RKO (cell line): ENCODE measurements at regions not wholly inside any gene's neighbourhood (a gene's known extent, or its start where the extent isn't known, plus 50 kb on each side); places are given as distances from the start of the nearest gene placed in this dataset.

Source experiments
- DNase-seq: peaks from one replicate; pipeline ENCODE4 v3.0.0-alpha.2; 2016; ENCODE audit warnings: low spot score

DNA sequence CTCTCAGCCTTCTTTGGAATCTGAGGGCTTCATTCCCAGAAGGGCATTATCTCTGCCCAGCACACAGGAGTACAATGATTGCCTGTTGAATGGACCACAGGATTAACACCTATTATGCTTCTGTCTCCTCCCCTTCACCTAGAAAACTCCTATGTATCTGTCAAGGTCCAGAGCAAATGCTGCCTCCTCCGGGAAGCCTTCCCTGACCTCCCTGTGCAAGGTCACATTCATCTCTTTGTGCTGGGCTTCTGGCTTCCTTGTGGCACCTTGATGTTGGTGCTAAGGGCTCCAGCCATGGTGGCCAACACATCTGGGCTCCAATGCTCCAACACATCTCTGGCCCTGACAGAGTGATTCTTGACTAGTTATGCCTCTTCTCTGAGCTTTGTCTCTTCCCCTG is 49.9 kb upstream of the ATP2B2 start:
- DNase-seq = no peak

GRCh38 chr3:10556312-10556711 is 50.9 kb upstream of the ATP2B2 start:
- DNase-seq = no peak

GRCh38 chr3:10557250-10557649 is 51.9 kb upstream of the ATP2B2 start:
- no peak for DNase-seq

- DNase-seq = peak; percentile 40
These were observed 52.5 kb upstream of the ATP2B2 start for GRCh38 chr3:10557781-10558373.

DNA sequence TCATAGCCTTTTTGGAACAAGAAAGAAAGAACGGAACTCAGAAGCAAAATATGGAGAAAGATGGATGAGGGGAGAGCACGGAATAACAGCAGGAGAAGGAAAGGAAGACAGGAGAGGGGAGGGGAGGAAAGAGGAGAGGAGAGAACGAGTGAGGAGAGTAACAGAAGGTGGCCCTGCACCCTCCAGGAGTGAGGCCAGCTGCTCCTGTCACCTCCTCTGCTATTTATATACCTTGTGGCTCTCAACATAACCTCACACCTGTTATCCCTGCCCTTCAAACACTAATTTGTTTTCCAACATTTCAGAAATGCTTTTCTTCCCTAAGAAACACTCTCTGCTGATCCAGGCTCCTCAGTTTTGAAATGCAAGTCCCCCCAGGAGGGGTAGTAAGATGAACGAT is 53.4 kb upstream of the ATP2B2 start:
- no peak for DNase-seq

DNA sequence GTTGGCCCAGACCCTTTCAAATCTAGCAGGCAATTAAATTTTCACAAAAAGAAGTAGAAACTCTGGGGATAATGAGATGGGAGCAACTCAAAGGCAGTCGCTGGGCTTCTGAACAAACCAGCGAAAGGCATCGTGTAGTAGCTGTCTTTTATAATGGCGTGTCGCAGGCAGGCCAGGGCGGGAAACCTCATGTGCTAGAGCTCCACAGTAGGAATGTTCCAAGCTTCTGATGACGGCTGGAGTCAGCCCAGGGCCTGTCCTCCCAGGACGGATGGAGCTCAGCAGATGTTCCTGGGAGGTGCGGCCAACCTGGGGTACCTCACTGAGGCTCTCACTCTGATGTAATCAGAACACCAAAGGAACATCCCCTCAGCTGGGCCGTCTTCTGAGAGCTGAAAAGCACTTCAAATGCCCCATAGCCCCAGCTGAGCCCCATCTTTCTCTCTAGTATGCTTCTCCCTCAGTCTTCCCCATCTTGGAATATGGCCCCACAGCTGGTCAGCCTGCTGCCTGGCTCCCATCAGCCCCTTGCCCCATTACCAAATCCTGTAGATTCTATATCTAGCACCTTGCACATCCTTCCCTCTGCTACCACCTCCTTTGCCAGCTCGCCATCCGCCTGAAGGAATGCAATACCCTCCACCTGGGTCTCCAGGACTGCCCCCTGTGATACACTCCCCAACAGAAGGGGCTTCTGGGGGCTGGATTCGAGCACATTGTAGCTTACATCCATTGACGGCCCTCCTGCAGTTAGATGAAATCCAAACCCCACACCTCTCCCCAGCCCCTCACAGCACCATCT is 54.9 kb upstream of the ATP2B2 start:
- no peak for DNase-seq

DNA sequence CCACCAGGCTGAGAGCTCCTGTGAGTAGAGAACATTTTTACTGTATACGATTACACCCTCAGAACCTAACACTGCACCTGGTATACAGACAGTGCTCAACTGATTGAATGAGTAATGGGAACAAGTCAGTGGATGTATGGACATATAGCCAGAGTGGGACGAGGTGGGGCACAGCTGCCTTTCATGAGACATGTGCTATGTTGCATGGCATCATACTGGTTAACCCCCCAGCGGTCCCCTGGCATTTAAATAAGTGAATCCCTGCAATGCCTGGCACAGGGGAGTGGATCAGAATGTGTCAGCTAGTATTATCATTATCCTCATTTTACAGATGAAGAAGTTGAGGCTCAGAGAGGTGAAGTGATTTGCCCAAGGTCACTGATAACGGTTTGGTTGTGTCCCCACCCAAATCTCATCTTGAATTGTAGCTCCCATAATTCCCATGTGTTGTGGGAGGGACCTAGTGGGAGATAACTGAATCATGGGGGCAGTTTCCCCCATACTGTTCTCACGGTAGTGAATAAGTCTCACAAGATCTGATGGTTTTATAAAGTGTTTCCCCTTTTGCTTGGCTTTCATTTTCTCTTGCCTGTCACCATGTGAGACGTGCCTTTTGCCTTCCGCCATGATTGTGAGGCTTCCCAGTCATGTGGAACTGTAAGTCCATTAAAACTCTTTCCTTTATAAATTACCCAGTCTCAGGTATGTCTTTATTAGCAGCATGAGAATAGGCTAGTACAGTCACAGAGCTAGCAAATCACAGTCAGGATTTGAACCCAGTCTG is 56.0 kb upstream of the ATP2B2 start:
- DNase-seq = no peak

GRCh38 chr3:10561946-10562560 is 56.7 kb upstream of the ATP2B2 start:
- no peak for DNase-seq

DNA sequence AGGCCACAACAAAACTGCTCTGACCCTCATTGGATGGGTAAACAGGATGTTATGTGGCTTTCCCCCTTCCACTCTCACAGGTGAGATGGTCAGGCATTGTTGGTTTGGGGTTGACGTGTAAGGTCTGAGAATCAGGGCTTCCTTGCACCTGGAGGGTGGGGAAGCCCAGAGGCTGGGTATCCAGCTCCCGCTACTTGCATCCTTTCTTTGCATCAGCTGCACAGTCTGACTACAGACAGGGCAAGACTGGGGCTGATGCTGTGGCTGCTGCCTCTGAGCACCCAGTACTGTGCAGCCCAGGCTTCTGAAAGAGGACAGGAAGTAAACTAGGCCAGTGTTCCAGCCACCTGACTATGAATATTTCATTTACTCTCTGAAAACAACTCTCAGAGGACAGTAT is 58.0 kb upstream of the ATP2B2 start:
- DNase-seq = no peak

DNA sequence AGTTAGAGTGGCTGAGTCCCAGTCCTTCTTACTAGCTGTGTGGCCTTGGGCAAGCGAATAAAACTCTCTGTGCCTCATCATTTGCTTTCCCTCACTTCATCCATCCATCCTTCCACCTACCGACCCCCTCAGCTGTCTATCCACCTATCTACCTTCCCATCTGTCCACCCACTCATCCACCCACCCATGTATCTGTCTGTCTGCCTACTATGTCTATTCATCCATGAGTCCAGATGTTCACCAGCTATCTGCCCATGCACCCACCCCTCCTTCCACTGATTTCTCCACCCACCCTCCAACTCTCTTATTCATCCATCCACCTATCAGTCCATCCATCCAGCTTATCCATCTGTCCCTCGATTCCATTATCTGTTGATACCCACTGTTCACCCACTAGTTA is 60.4 kb upstream of the ATP2B2 start:
- DNase-seq = no peak

GRCh38 chr3:10566451-10566850 is 61.1 kb upstream of the ATP2B2 start:
- DNase-seq = no peak

DNA sequence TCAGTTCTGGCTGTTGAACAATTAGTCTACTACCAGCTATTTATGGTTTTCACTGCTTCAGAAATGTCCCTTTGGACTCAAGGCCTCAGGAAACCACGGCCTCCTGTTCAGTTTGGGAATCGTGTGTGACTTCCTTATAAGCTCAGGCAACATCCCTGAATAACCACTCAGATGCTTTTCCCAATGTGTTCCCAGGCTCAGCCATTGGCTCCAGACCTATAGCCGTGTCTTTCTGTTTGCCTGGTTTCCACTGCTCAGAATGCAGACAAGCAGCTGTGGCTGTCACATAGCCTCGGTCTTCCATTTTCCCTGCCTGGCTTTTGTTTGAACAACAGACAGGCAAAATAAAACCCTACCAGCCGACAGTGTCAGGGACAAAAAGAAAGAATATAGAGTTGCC is 63.2 kb upstream of the ATP2B2 start:
- DNase-seq = no peak

- no peak for DNase-seq
These were observed 65.0 kb upstream of the ATP2B2 start for GRCh38 chr3:10570196-10570946.

DNA sequence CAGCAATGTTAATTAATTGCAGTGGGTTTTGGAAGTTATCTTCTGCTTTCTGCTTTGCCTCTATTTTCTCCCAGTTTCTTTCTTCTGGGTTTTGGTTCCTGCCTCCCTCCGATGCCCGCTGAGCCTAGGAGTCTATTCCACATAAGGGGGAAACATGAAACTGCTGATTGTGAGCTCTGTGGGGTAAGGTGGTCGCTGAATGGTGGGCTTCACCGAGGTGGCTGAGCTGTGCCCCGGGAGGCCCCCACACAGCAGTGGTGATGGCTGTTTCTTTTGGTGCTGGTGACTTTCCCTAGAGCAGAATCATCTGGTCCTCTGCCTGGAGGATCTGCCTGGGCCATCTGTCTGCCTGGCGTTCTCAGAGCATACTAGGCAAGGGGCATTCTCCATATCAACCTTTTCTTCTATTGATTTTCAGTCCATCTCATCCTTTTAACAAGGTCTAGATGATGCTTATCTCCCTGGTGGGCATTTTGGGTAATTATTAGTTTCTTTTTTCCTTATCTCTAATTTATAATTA is 68.8 kb upstream of the ATP2B2 start:
- DNase-seq = no peak

- no peak for DNase-seq
These were observed 70.3 kb upstream of the ATP2B2 start for GRCh38 chr3:10575601-10576160.

- DNase-seq = no peak
These were observed 72.1 kb upstream of the ATP2B2 start for GRCh38 chr3:10577486-10577885.

DNA sequence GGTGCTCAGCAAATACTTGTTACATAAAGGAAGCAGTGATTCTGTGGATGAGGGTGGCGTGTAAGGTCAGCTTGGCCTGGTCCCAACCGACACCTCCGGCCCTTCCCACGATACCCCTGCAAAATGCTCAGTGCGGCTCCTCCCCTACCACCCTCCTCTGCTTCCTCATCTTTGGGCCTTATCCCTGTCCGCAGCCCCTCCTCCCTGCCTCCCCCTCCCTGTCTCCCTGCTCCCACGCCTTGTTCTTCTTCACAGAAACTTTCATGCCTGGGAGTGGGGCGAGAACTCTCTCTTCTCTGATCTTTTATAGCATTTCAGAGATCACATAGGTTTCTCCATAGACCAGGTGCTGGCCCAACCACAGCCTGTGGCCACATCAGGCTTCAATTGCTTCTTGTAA is 75.0 kb upstream of the ATP2B2 start:
- DNase-seq = no peak

DNA sequence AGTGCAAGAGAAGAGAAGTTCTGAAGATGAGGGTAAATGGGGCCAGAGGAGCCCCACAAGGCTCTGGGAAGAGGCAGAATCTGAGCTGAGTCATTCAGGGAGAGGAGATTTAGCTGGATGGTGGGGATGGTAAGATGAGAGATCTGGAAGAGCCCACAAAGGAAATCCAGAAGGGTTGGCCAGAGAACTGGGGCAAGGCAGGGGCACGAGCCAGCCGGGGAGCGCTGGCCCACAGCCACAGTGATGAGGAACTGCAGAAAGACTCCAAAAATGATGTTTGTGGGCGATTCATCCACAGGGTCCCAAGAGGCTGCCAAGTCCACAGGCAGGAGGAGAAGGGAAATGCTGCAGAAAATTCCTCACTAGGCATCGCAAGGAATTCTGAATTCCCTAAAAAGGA is 75.9 kb upstream of the ATP2B2 start:
- DNase-seq = no peak

DNA sequence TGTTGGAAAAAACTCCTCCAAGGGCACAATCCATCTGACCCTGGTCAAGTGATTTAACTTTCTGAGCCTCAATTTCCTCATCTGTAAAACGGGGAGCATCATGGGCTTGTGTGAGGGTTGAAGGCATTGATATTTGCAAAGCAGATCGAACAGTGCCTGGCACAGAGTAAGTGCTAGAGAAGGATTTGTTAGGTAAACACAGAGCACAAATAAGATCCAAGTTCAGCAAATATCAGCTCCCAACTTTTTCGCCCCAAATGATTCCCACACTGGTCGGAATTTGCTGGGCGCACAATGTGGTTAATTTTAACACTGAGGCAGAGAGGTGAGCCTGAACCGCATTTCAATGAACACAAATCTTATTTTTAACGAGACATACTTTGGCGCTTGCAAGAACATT is 76.3 kb upstream of the ATP2B2 start:
- no peak for DNase-seq

GRCh38 chr3:10582733-10583132 is 77.3 kb upstream of the ATP2B2 start:
- no peak for DNase-seq
